Erythroblast (primary cell): ENCODE measurements at regions not wholly inside any gene's neighbourhood (a gene's known extent, or its start where the extent isn't known, plus 50 kb on each side); places are given as distances from the start of the nearest gene placed in this dataset.

ENCODE experiments used
- GATA1 ChIP-seq: IDR thresholded peaks from 2 replicates; pipeline ENCODE4 v1.6.1; 2011; ENCODE audit warnings: low read depth, mild to moderate bottlenecking, control low read depth, low read length, moderate library complexity
- POLR2A ChIP-seq: IDR thresholded peaks from 2 replicates; pipeline ENCODE4 v1.6.1; 2011; ENCODE audit warnings: mild to moderate bottlenecking, low read length

DNA sequence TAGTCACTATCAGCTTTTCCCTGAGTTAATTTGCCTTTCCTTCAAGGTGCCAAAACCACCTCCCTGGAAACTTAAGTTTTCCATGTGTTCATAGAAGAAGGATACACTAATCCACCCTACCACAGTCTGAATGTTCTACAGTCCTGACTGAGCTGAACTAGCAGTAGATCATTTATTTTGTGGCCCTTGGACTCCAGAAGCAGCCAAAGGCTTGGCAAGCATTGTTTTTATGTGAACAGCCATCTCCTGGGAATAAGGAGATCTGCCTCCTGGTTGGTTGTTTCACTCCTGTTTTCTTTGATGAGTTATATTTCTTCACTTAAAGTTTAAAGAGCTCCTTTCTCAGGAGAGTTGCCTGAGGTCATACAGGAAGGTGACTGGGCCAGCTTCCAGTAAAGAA is 634.6 kb upstream of the SOX9 start:
- TF ChIP-seq POLR2A, result no peak
- TF ChIP-seq GATA1, result no peak
